ENCODE measurements at regions not wholly inside any gene's neighbourhood (a gene's known extent, or its start where the extent isn't known, plus 50 kb on each side); places are given as distances from the start of the nearest gene placed in this dataset.

GRCh38 chr12:98221243-98221808 is 294.1 kb upstream of the TMPO start:
- TF ChIP-seq POLR2AphosphoS5 (IDR thresholded peaks at IDR 0.05; ENCODE audit: low read depth): no peak
- no peak for TF ChIP-seq SPI1 (IDR thresholded peaks at IDR 0.05; ENCODE audit: borderline replicate concordance, low read depth)
- no peak for TF ChIP-seq CTCF (IDR thresholded peaks at IDR 0.05; ENCODE audit: insufficient read depth, low read length)
- TF ChIP-seq REST (IDR thresholded peaks at IDR 0.05; ENCODE audit: insufficient replicate concordance, low read depth): no peak
- no peak for TF ChIP-seq GABPA (IDR thresholded peaks at IDR 0.05; ENCODE audit: low read depth)

All from HL-60 (cell line).